ENCODE measurements at regions not wholly inside any gene's neighbourhood (a gene's known extent, or its start where the extent isn't known, plus 50 kb on each side); places are given as distances from the start of the nearest gene placed in this dataset.
"Not testable (repeated sequence)": the region's sequence is repeated elsewhere in the genome, so short reads cannot be mapped to it uniquely, and the experiment has no call there.

GRCh38 chr4:137956256-137956655, 285.9 kb downstream of the SLC7A11 start:
- DNase-seq (ENCODE audit: extremely low read depth, low read depth): no peak
- TF ChIP-seq, protein P1, sequence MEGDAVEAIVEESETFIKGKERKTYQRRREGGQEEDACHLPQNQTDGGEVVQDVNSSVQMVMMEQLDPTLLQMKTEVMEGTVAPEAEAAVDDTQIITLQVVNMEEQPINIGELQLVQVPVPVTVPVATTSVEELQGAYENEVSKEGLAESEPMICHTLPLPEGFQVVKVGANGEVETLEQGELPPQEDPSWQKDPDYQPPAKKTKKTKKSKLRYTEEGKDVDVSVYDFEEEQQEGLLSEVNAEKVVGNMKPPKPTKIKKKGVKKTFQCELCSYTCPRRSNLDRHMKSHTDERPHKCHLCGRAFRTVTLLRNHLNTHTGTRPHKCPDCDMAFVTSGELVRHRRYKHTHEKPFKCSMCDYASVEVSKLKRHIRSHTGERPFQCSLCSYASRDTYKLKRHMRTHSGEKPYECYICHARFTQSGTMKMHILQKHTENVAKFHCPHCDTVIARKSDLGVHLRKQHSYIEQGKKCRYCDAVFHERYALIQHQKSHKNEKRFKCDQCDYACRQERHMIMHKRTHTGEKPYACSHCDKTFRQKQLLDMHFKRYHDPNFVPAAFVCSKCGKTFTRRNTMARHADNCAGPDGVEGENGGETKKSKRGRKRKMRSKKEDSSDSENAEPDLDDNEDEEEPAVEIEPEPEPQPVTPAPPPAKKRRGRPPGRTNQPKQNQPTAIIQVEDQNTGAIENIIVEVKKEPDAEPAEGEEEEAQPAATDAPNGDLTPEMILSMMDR (IDR thresholded peaks at IDR 0.05; ENCODE audit: low read depth, low read length): no peak

DNA sequence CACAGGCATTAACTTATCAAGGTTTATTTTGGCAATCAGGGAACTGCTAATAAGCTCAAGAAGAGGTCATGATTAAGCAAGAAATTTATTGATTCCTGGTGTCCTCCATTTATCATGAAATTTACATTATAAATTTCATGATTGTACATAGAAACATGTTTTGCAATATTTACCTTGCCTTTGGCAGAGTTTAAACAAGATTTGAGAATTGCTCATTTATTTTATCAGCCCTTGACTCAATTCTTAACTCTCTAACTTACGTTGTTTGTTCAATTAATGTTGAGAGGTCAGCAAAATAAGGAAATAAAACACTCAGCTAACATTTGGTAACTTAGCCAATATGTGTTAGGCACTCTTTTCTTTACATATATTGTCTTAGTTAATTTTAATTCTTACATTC, 286.6 kb downstream of the SLC7A11 start:
- TF ChIP-seq, protein P1 (IDR thresholded peaks at IDR 0.05; ENCODE audit: low read depth, low read length): no peak
- no peak for DNase-seq (ENCODE audit: extremely low read depth, low read depth)

DNA sequence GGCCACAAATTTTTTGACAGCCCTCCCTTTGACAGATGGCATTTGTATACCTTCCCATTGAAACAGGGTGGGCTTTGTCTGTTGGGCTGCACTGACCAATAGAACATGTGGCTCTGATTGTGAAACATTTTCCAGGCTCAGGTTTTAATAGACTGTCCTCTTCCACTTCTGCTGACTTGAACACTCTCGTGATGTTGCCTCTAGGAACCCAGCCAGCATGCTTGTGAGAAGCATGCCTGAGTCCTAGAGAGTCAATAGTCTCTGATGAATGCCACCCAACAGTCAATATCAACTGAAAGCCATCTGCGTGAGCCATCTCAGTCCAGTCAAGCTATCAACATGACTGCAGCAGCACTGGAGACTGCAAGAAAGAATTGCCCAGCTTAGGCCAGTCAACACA, 290.0 kb downstream of the SLC7A11 start:
- TF ChIP-seq, protein P1 (IDR thresholded peaks at IDR 0.05; ENCODE audit: low read depth, low read length): no peak
- no peak for DNase-seq (ENCODE audit: extremely low read depth, low read depth)

- DNase-seq (ENCODE audit: extremely low read depth, low read depth): no peak
- TF ChIP-seq, protein P1 (IDR thresholded peaks at IDR 0.05; ENCODE audit: low read depth, low read length): no peak
These were observed 291.9 kb downstream of the SLC7A11 start for GRCh38 chr4:137950286-137950685.

GRCh38 chr4:137949746-137950145, 292.4 kb downstream of the SLC7A11 start:
- TF ChIP-seq, protein P1 (IDR thresholded peaks at IDR 0.05; ENCODE audit: low read depth, low read length): no peak
- no peak for DNase-seq (ENCODE audit: extremely low read depth, low read depth)

- TF ChIP-seq, protein P1 (IDR thresholded peaks at IDR 0.05; ENCODE audit: low read depth, low read length): no peak
These were observed 295.5 kb downstream of the SLC7A11 start for GRCh38 chr4:137946453-137947174.

GRCh38 chr4:137942815-137943214, 299.3 kb downstream of the SLC7A11 start:
- DNase-seq (ENCODE audit: extremely low read depth, low read depth): not testable (repeated sequence)

More at GRCh38 chr4:137946453-137947174, 295.5 kb downstream of the SLC7A11 start:
- no peak for DNase-seq (ENCODE audit: extremely low read depth, low read depth)

- not testable (repeated sequence) for DNase-seq (ENCODE audit: extremely low read depth, low read depth)
These were observed 300.1 kb downstream of the SLC7A11 start for GRCh38 chr4:137942015-137942515.
